Hepatocyte (in vitro differentiated cells): ENCODE measurements at regions not wholly inside any gene's neighbourhood (a gene's known extent, or its start where the extent isn't known, plus 50 kb on each side); places are given as distances from the start of the nearest gene placed in this dataset.

Experiments used
- DNase-seq: peaks from one replicate; pipeline ENCODE4 v3.0.0-alpha.2; 2016; ENCODE audit warnings: low spot score
- H2AFZ ChIP-seq: fragments of 200-600 bp; sonication (generic); 2 replicates; pipeline ENCODE4 v1.6.0; 2016; ENCODE audit warnings: antibody characterized with exemption, mild to moderate bottlenecking
- H3K27ac ChIP-seq: fragments of 200-600 bp; sonication (generic); 2 replicates; pipeline ENCODE4 v1.5.1; 2016; ENCODE audit warnings: mild to moderate bottlenecking
- H3K27me3 ChIP-seq: fragments of 200-600 bp; sonication (generic); 2 replicates; pipeline ENCODE4 v1.6.1; 2016
- H3K36me3 ChIP-seq: fragments of 200-600 bp; sonication (generic); replicated peaks from 2 replicates; pipeline ENCODE4 v1.5.1; 2016; ENCODE audit warnings: low read depth; ENCODE audit not compliant: insufficient read depth
- H3K4me1 ChIP-seq: fragments of 200-600 bp; sonication (generic); 2 replicates; pipeline ENCODE4 v1.5.1; 2016; ENCODE audit warnings: mild to moderate bottlenecking, moderate library complexity; ENCODE audit not compliant: insufficient read depth
- H3K4me2 ChIP-seq: fragments of 200-600 bp; sonication (generic); 2 replicates; pipeline ENCODE4 v1.6.0; 2016
- H3K4me3 ChIP-seq: fragments of 200-600 bp; sonication (generic); 2 replicates; pipeline ENCODE4 v1.5.1; 2016; ENCODE audit warnings: mild to moderate bottlenecking
- H3K79me2 ChIP-seq: fragments of 200-600 bp; sonication (generic); 2 replicates; pipeline ENCODE4 v1.6.0; 2017; ENCODE audit warnings: mild to moderate bottlenecking
- H3K9me2 ChIP-seq: fragments of 200-600 bp; sonication (generic); replicated peaks from 2 replicates; pipeline ENCODE4 v1.6.0; 2017; ENCODE audit warnings: mild to moderate bottlenecking; ENCODE audit not compliant: insufficient read depth
- H3K9me3 ChIP-seq: fragments of 200-600 bp; sonication (generic); 2 replicates; pipeline ENCODE4 v1.5.1; 2016; ENCODE audit warnings: low read depth, mild to moderate bottlenecking
- H4K20me1 ChIP-seq: fragments of 200-600 bp; sonication (generic); 2 replicates; pipeline ENCODE4 v1.6.0; 2016; ENCODE audit warnings: mild to moderate bottlenecking; ENCODE audit not compliant: insufficient read depth, poor library complexity, severe bottlenecking
- EZH2 ChIP-seq: fragments of 200-600 bp; sonication (generic); IDR thresholded peaks from 2 replicates; pipeline ENCODE4 v1.6.1; 2016; ENCODE audit warnings: antibody characterized with exemption, mild to moderate bottlenecking, borderline replicate concordance
- EZH2phosphoT487 ChIP-seq: fragments of 200-600 bp; sonication (generic); IDR thresholded peaks from one replicate; pipeline ENCODE4 v1.6.1; 2018; ENCODE audit warnings: antibody characterized with exemption, mild to moderate bottlenecking, low read depth, moderate library complexity; ENCODE audit not compliant: unreplicated experiment, severe bottlenecking
- WGBS: methylation state at CpG from one replicate; pipeline ENCODE4 v1.1.6; 2016; ENCODE audit warnings: low lambda C conversion rate; ENCODE audit errors: missing lambda C conversion rate; 5-methylcytosine and 5-hydroxymethylcytosine counted together
- TF ChIP-seq, protein P1 (sequence below): fragments of 200-600 bp; sonication (generic); IDR thresholded peaks from 2 replicates; pipeline ENCODE4 v1.5.1; 2016; ENCODE audit warnings: antibody characterized with exemption, mild to moderate bottlenecking; ENCODE audit not compliant: poor library complexity

DNA sequence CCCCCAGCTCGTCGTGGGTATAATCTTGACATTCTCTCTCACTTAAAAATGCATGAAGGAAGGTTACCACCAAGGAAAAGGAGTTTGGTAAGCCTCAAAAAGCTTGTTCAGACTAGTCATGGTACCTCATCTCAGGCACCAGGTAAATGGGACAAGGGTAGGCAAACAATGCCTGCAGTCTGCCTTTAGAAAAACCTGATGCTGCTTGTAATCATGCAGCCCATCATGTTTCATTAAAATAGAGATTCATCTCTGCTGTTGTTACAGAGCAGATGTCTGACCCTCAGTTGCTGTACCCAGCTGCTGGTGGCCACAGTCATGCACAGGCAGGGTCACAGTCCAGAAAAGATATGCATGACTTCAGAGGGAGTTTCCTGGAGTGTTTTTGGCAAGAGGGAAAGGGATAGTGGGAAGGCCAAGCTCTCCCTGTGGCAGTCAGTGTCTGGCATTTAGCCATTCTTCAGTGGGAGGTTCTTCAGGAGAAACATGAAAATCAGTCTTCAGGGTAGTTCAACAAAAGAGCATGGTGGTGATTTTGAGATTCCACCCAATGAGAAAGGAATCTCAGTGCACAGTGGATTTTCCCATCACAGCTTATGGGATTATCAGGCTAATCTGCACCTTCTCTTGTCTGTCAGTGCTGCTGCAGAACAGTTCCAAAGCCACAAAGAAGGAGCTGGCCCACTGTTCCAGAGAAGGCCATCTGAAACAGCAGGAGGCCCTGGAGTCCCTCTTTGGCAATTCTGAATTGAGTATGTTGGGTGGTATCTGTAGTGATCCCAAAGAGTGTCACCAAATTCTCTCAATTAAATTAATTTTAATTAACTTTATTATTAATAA lies 202.7 kb upstream of the FRMD6 start:
- TF ChIP-seq EZH2 (no peak), EZH2phosphoT487 (no peak)
- TF ChIP-seq, protein P1, sequence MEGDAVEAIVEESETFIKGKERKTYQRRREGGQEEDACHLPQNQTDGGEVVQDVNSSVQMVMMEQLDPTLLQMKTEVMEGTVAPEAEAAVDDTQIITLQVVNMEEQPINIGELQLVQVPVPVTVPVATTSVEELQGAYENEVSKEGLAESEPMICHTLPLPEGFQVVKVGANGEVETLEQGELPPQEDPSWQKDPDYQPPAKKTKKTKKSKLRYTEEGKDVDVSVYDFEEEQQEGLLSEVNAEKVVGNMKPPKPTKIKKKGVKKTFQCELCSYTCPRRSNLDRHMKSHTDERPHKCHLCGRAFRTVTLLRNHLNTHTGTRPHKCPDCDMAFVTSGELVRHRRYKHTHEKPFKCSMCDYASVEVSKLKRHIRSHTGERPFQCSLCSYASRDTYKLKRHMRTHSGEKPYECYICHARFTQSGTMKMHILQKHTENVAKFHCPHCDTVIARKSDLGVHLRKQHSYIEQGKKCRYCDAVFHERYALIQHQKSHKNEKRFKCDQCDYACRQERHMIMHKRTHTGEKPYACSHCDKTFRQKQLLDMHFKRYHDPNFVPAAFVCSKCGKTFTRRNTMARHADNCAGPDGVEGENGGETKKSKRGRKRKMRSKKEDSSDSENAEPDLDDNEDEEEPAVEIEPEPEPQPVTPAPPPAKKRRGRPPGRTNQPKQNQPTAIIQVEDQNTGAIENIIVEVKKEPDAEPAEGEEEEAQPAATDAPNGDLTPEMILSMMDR = no peak
- Histone ChIP-seq H3K4me2 (no peak overlapping the region), H3K4me1 (no peaks in the 10 kb centered on the region), H3K79me2 (no peaks in the 10 kb centered on the region), H3K9me2 (no peaks in the 10 kb centered on the region), H4K20me1 (no peaks in the 10 kb centered on the region), H3K9me3 (no peaks in the 10 kb centered on the region), H3K36me3 (no peaks in the 10 kb centered on the region), H3K4me3 (no peak overlapping the region), H3K27me3 (no peaks in the 10 kb centered on the region), H3K27ac (no peak overlapping the region), H2AFZ (no peak overlapping the region)
- 58% methylated on average over 2 of the region's 2 CpGs for WGBS
- no peak for DNase-seq

GRCh38 chr14:51449681-51450080 lies 202.0 kb upstream of the FRMD6 start:
- H3K4me3 ChIP-seq = no peak overlapping the region
- H3K9me2 ChIP-seq = no peaks in the 10 kb centered on the region
- H3K4me1 ChIP-seq = no peaks in the 10 kb centered on the region
- H3K9me3 ChIP-seq = no peaks in the 10 kb centered on the region
- TF ChIP-seq EZH2 = no peak
- TF ChIP-seq, protein P1 = no peak
- TF ChIP-seq EZH2phosphoT487 = no peak
- no peak overlapping the region for H3K27ac ChIP-seq
- WGBS = 90% methylated on average over 1 of the region's 1 CpG
- no peak overlapping the region for H3K4me2 ChIP-seq
- no peaks in the 10 kb centered on the region for H4K20me1 ChIP-seq
- no peaks in the 10 kb centered on the region for H3K27me3 ChIP-seq
- H3K79me2 ChIP-seq = no peaks in the 10 kb centered on the region
- H3K36me3 ChIP-seq = no peaks in the 10 kb centered on the region
- H2AFZ ChIP-seq = no peak overlapping the region
- no peak for DNase-seq

DNA sequence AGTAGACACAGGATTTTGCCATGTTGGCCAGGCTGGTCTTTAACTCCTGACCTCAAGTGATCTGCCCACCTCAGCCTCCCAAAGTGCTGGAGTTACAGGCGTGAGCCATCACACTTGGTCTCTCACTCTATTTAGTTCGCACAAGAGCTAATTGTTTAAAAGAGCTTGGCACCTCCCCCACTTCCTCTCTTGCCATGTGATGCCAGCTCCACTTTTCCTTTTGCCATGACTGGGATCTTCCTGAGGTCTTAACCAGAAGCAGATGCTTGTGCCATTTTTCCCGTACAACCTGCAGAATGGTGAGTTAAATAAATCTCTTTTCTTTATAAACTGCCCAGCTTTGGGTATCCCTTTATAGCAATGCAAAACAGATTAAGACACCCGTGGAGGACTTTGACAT lies 200.1 kb upstream of the FRMD6 start:
- Histone ChIP-seq H4K20me1 (no peaks in the 10 kb centered on the region), H3K9me3 (no peaks in the 10 kb centered on the region), H3K27ac (no peak overlapping the region), H3K79me2 (no peaks in the 10 kb centered on the region), H3K36me3 (no peaks in the 10 kb centered on the region), H3K4me1 (no peaks in the 10 kb centered on the region), H2AFZ (no peak overlapping the region), H3K4me3 (no peak overlapping the region), H3K4me2 (no peak overlapping the region), H3K27me3 (no peaks in the 10 kb centered on the region), H3K9me2 (no peaks in the 10 kb centered on the region)
- TF ChIP-seq EZH2phosphoT487 (no peak), EZH2 (no peak)
- TF ChIP-seq, protein P1 = no peak
- 69% methylated on average over 4 of the region's 4 CpGs for WGBS
- DNase-seq = no peak
